Tibial nerve (tissue), 4 donors: ENCODE measurements at regions not wholly inside any gene's neighbourhood (a gene's known extent, or its start where the extent isn't known, plus 50 kb on each side); places are given as distances from the start of the nearest gene placed in this dataset.

Experiments
- DNase-seq, 2 donors: peaks; one replicate each; pipeline ENCODE4 v3.0.0-alpha.2; 2019; ENCODE audit warnings: low spot score in 2 of 2
- H3K27ac ChIP-seq, 4 donors: fragments of 200-600 bp; sonication (generic) in 3 of 4; one replicate each; pipeline ENCODE4 v1.5.1; 2017 to 2019; ENCODE audit warnings: mild to moderate bottlenecking in 1 of 4
- H3K27me3 ChIP-seq, 2 donors: fragments of 200-600 bp; sonication (generic) in 1 of 2; one replicate each; pipeline versions ENCODE4 v1.5.1 to v1.6.0; 2017 to 2019
- H3K36me3 ChIP-seq, 3 donors: fragments of 200-600 bp; sonication (generic); one replicate each; pipeline ENCODE4 v1.5.1; 2018 to 2019
- H3K4me1 ChIP-seq, 4 donors: fragments of 200-600 bp; sonication (generic) in 3 of 4; one replicate each; pipeline ENCODE4 v1.5.1; 2017 to 2019
- H3K4me3 ChIP-seq, 4 donors: fragments of 200-600 bp; sonication (generic) in 3 of 4; one replicate each; pipeline ENCODE4 v1.5.1; 2017 to 2019; ENCODE audit warnings: mild to moderate bottlenecking in 1 of 4, moderate library complexity in 1 of 4
- H3K9me3 ChIP-seq, 4 donors: fragments of 200-600 bp; sonication (generic) in 3 of 4; one replicate each; pipeline ENCODE4 v1.5.1; 2017 to 2019
- CTCF ChIP-seq, 5 experiments: fragments of 200-600 bp in 3 of 5; fragments of 450-650 bp in 2 of 5; sonication (generic) in 3 of 5; IDR thresholded peaks; one replicate each; pipeline ENCODE4 v1.5.1; 2016 to 2019; ENCODE audit warnings: antibody characterized with exemption in 5 of 5, mild to moderate bottlenecking in 3 of 5, moderate library complexity in 2 of 5
- EP300 ChIP-seq, 2 donors: sonication (generic); formaldehyde crosslinking; IDR thresholded peaks; one replicate each; pipeline ENCODE4 v1.6.1; 2017; ENCODE audit warnings: antibody characterized with exemption in 2 of 2, mild to moderate bottlenecking in 1 of 2
- POLR2A ChIP-seq, 2 donors: fragments of 450-650 bp; IDR thresholded peaks; one replicate each; pipeline ENCODE4 v1.6.1; 2017; ENCODE audit warnings: antibody characterized with exemption in 2 of 2, mild to moderate bottlenecking in 2 of 2, moderate library complexity in 2 of 2
- WGBS, 2 donors: methylation state at CpG; one replicate each; pipeline ENCODE4 v1.1.5; 2018; 5-methylcytosine and 5-hydroxymethylcytosine counted together

GRCh38 chr5:104186510-104186909 lies 623.9 kb upstream of the NUDT12 start:
- H3K9me3 ChIP-seq = no peaks in the 10 kb centered on the region
- no peak overlapping the region for H3K27ac ChIP-seq
- TF ChIP-seq CTCF (IDR thresholded peaks at IDR 0.05) (no peak), EP300 (IDR thresholded peaks at IDR 0.05) (no peak), POLR2A (IDR thresholded peaks at IDR 0.05) (no peak)
- DNase-seq = no peak
- H3K27me3 ChIP-seq = no peaks in the 10 kb centered on the region
- H3K4me3 ChIP-seq = no peak overlapping the region
- whole genome bisulfite sequencing, 2 donors = 86 to 96% methylated on average over 3 to 4 of the region's 4 CpGs
- H3K4me1 ChIP-seq = no peaks in the 10 kb centered on the region
- H3K36me3 ChIP-seq = no peaks in the 10 kb centered on the region

- no peaks in the 10 kb centered on the region for H3K9me3 ChIP-seq
- WGBS, 2 donors = 88 to 92% methylated on average over 7 of the region's 7 CpGs
- H3K36me3 ChIP-seq = no peaks in the 10 kb centered on the region
- TF ChIP-seq POLR2A (IDR thresholded peaks at IDR 0.05) (no peak), EP300 (IDR thresholded peaks at IDR 0.05) (no peak), CTCF (IDR thresholded peaks at IDR 0.05) (no peak)
- no peak overlapping the region for H3K27ac ChIP-seq
- DNase-seq = no peak
- no peak overlapping the region for H3K4me3 ChIP-seq
- H3K27me3 ChIP-seq = no peaks in the 10 kb centered on the region
- H3K4me1 ChIP-seq = no peaks in the 10 kb centered on the region
Observed at GRCh38 chr5:104186100-104186499, 623.5 kb upstream of the NUDT12 start.

GRCh38 chr5:104184264-104184663 lies 621.7 kb upstream of the NUDT12 start:
- TF ChIP-seq CTCF (IDR thresholded peaks at IDR 0.05) = no peak
- no peak for TF ChIP-seq POLR2A (IDR thresholded peaks at IDR 0.05)
- no peak for TF ChIP-seq EP300 (IDR thresholded peaks at IDR 0.05)
- DNase-seq = no peak
- WGBS, 2 donors = 72 to 82% methylated on average over 3 of the region's 3 CpGs
- peaks cover 0 to 16% (median 0%) of the 10 kb centered on the region in 4 donors for H3K9me3 ChIP-seq
- no peaks in the 10 kb centered on the region for H3K27me3 ChIP-seq
- H3K4me1 ChIP-seq = no peaks in the 10 kb centered on the region
- H3K27ac ChIP-seq = no peak overlapping the region
- no peak overlapping the region for H3K4me3 ChIP-seq
- no peaks in the 10 kb centered on the region for H3K36me3 ChIP-seq

GRCh38 chr5:104178829-104179456 lies 616.4 kb upstream of the NUDT12 start:
- Histone ChIP-seq H3K27ac (no peak overlapping the region), H3K27me3 (no peaks in the 10 kb centered on the region), H3K4me1 (no peaks in the 10 kb centered on the region), H3K36me3 (no peaks in the 10 kb centered on the region), H3K4me3 (no peak overlapping the region), H3K9me3 (peaks cover 0 to 21% (median 0%) of the 10 kb centered on the region in 4 donors)
- WGBS, 2 donors = 68 to 77% methylated on average over 9 of the region's 9 CpGs
- TF ChIP-seq CTCF (IDR thresholded peaks at IDR 0.05) (peak; percentile 22 to 66 (median 47)), EP300 (IDR thresholded peaks at IDR 0.05) (no peak)
- peak in 1 of 2 donors; percentile 37 for DNase-seq

- Histone ChIP-seq H3K27ac (no peak overlapping the region), H3K4me3 (no peak overlapping the region), H3K4me1 (no peaks in the 10 kb centered on the region), H3K27me3 (no peaks in the 10 kb centered on the region), H3K9me3 (peaks cover 0 to 21% (median 0%) of the 10 kb centered on the region in 4 donors), H3K36me3 (no peaks in the 10 kb centered on the region)
- WGBS, 2 donors = 89 to 93% methylated on average over 8 of the region's 8 CpGs
- DNase-seq = no peak
- TF ChIP-seq EP300 (IDR thresholded peaks at IDR 0.05) = no peak
Observed at GRCh38 chr5:104178066-104178465, 615.5 kb upstream of the NUDT12 start.

GRCh38 chr5:104177651-104178050 lies 615.1 kb upstream of the NUDT12 start:
- Histone ChIP-seq H3K4me1 (no peaks in the 10 kb centered on the region), H3K36me3 (no peaks in the 10 kb centered on the region), H3K4me3 (no peak overlapping the region), H3K27me3 (no peaks in the 10 kb centered on the region), H3K9me3 (peaks cover 0 to 21% (median 0%) of the 10 kb centered on the region in 4 donors), H3K27ac (no peak overlapping the region)
- WGBS, 2 donors = 91 to 96% methylated on average over 2 of the region's 2 CpGs
- no peak for DNase-seq
- TF ChIP-seq EP300 (IDR thresholded peaks at IDR 0.05) (no peak), CTCF (IDR thresholded peaks at IDR 0.05) (no peak), POLR2A (IDR thresholded peaks at IDR 0.05) (no peak)
